ENCODE measurements at regions not wholly inside any gene's neighbourhood (a gene's known extent, or its start where the extent isn't known, plus 50 kb on each side); places are given as distances from the start of the nearest gene placed in this dataset.

- no peak for DNase-seq (ENCODE audit: low read depth, low spot score)
Measured at GRCh38 chr7:125059861-125060456, 130.3 kb upstream of the POT1 start.

DNA sequence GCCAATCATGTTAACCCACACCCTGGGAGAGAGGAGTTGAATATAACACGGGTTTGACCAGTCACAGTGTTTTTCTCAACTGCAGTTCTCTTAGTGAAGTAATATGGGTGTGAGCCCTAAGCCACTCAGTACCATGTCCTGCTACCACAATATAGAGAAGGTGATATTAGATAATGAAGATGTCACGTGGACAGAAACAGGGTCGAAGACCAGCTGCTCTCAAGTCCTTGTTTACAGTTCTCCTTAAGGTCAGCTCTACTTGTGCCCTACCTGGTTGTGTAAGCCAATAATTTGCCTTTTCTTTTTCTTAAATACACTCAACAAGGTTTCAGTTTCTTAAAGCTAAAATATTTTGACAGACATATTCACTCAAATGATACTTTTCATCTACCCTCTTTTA is 128.3 kb upstream of the POT1 start:
- no peak for DNase-seq (ENCODE audit: low read depth, low spot score)

DNA sequence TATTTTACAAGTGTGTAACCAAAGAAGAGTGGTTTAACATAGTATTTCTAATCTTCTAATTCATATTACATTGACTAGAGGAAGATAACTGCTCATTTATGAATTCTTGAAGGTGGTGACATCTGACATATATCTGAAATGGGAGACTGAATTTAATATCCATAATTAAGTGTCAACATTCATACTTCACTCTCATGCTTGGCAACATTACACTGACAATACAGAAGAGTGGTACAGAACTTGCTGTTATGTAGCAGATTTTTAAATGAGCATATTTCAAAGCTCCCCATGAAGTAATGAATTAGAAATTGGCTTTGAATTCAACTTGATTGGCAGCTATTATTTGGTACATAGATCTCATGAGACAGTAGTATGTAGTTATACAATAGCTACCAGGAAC is 125.8 kb upstream of the POT1 start:
- no peak for DNase-seq (ENCODE audit: low read depth, low spot score)

GRCh38 chr7:125046767-125047166 is 117.1 kb upstream of the POT1 start:
- DNase-seq (ENCODE audit: low read depth, low spot score) = no peak

- no peak for DNase-seq (ENCODE audit: low read depth, low spot score)
Measured at GRCh38 chr7:125033506-125033905, 103.9 kb upstream of the POT1 start.

GRCh38 chr7:125032943-125033342 is 103.3 kb upstream of the POT1 start:
- no peak for DNase-seq (ENCODE audit: low read depth, low spot score)

- DNase-seq (ENCODE audit: low read depth, low spot score) = no peak
Measured at GRCh38 chr7:125030756-125031387, 101.2 kb upstream of the POT1 start.

DNA sequence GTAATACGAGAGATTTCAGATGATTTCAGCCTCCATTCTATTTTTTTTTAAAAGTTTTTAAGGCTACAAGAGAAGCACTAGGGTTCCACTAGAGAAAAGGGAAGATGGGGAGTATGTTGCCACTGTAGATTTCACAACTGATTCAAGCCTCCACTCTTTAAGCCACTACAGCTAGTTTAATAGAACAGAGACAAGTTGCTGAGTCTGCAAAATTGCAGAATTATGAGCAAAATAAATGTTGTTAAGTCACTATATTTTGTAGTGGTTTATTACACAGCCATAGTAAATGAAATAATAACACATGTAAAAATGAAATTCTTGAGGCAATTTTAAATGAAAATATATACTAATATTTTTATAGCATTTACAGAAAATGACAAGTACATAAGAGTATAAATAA is 96.0 kb upstream of the POT1 start:
- no peak for DNase-seq (ENCODE audit: low read depth, low spot score)

- no peak for DNase-seq (ENCODE audit: low read depth, low spot score)
Measured at GRCh38 chr7:125020801-125021200, 91.2 kb upstream of the POT1 start.

DNA sequence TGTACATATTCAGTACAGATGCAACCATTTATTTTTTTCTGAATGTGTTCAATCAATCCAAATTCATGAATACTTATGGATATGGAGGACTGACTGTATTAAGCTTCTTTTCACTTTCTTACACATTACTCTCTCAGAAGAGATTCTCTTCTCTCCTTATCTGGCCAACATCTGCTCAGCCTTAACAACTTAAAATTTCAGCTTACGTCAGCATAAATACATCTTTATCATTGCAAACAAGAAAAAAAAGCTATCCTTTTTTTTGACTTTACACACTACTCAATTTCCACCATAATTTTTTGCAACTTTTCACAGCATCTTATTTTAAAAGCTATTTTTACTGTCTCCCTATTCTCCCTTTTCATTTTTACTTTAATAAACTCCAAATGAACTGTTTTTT is 80.9 kb upstream of the POT1 start:
- no peak for DNase-seq (ENCODE audit: low read depth, low spot score)

- DNase-seq (ENCODE audit: low read depth, low spot score) = no peak
Measured at GRCh38 chr7:124996778-124997177, 67.2 kb upstream of the POT1 start.

DNA sequence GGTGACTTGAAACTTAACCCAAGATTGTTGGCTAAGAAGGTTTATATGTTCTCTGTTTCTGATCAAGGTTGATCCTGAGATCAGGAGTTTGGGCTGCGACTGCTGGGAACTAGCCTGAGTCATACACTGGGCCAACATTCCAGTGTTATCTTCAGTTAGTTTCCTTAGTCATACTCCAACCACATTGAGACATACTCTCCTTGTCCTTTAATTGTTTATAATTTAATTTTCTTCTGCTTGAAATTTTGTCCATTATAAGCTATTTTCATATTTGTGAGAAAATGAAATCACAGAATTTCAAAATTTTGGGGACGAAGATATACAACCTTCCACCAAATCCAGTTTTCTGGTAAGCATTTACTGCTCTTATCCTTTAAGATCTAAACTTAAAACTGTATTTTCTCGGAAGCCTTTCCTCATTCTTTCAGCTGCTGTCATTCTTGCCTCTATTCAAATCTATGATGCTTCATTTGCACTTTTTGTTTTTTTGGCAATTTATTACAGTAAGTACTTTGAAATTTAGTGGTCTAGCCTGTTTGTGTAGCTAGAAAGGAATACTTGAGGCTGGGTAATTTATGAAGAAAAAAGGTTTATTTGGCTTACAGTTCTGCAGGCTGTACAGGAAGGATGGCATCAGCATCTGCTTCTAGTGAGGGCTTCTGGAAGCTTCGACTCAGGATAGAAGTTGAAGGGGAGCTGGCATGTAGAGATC is 63.4 kb upstream of the POT1 start:
- DNase-seq (ENCODE audit: low read depth, low spot score) = peak; percentile 46

DNA sequence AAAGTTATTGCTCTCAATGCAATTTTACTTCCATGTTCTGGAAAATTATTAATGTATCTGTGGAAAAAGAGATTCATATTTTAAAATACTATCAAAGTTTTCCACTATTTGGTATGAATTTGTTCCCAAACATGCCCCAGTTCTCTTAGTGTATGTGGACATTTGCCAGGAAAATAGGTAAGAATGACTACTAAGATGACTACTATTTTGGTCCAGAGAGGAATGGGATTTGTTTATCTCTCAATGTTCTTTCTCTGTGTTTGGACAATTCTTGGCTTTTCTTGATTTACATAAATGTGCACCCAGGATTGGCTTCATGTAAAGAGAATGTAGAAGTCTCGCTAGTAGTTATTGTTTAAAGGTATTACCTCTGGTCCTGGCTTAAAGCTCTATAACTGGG is 60.3 kb upstream of the POT1 start:
- no peak for DNase-seq (ENCODE audit: low read depth, low spot score)

All from pulmonary artery endothelial cell (primary cell).